Endothelial cell of umbilical vein (primary cell): ENCODE measurements at regions not wholly inside any gene's neighbourhood (a gene's known extent, or its start where the extent isn't known, plus 50 kb on each side); places are given as distances from the start of the nearest gene placed in this dataset.

Experiments
- BruUV-seq: library from RNA; stranded (reverse); fragments of 400-500 nt; replicated peaks from 2 replicates; lab custom pipeline; 2021; lab: Mats Ljungman, UMichigan
- CTCF ChIA-PET: fragments of 300-600, 350-600 bp; sonication (Branson Sonifier 250); formaldehyde crosslinking; loops from one replicate; lab custom pipeline; 2021; ENCODE audit warnings: antibody characterized with exemption, inconsistent platforms; lab: Charles Lee
- POLR2A ChIA-PET: fragments of 300-600, 350-600 bp; sonication (Branson Sonifier 250); formaldehyde crosslinking; loops from one replicate; lab custom pipeline; 2021; ENCODE audit warnings: antibody characterized with exemption, inconsistent platforms; lab: Charles Lee
- DNase-seq: peaks from one replicate; pipeline ENCODE4 v3.0.0-alpha.2; 2011; ENCODE audit warnings: low read depth, low spot score
- FAIRE-seq: peaks from 2 replicates; lab custom pipeline; 2011; peaks lifted over from hg19 to GRCh38; lab: Jason Lieb, UNC
- H2AFZ ChIP-seq: 2 replicates; pipeline ENCODE4 v1.6.0; 2012; ENCODE audit warnings: low read depth, low read length, control low read depth, inconsistent platforms
- H3K27ac ChIP-seq: 2 replicates; pipeline ENCODE4 v1.5.1; 2011; ENCODE audit warnings: low read depth, mild to moderate bottlenecking, control low read depth, low read length, moderate library complexity; ENCODE audit not compliant: insufficient read depth
- H3K27me3 ChIP-seq, 2 experiments: 2 replicates each; pipeline versions ENCODE4 v1.6.0 to v1.6.1; 2011; ENCODE audit warnings: low read length in 2 of 2, mixed read lengths in 1 of 2; ENCODE audit not compliant: control insufficient read depth in 2 of 2, insufficient read depth in 2 of 2
- H3K36me3 ChIP-seq, 2 experiments: 2 replicates in 1 of 2; 3 replicates in 1 of 2; pipeline ENCODE4 v1.5.1; 2011; ENCODE audit warnings: low read length in 2 of 2, mild to moderate bottlenecking in 1 of 2, moderate library complexity in 1 of 2; ENCODE audit not compliant: control insufficient read depth in 2 of 2, insufficient read depth in 2 of 2; ENCODE audit errors: extremely low read depth in 1 of 2
- H3K4me1 ChIP-seq: 3 replicates; pipeline ENCODE4 v1.5.1; 2011; ENCODE audit warnings: mild to moderate bottlenecking, low read length; ENCODE audit not compliant: control insufficient read depth, insufficient read depth; ENCODE audit errors: extremely low read depth
- H3K4me2 ChIP-seq: 2 replicates; pipeline ENCODE4 v1.6.1; 2011; ENCODE audit warnings: low read length, control low read depth, mixed read lengths; ENCODE audit not compliant: insufficient read depth
- H3K4me3 ChIP-seq, 3 experiments: fragments of 200-600 bp in 1 of 3; sonication (generic), shearing (Covaris generic) in 1 of 3; replicated peaks in 1 of 3; 2 replicates each; pipeline ENCODE4 v1.5.1; 2011 to 2016; ENCODE audit warnings: control low read depth in 3 of 3, low read length in 3 of 3, mild to moderate bottlenecking in 2 of 3, inconsistent platforms in 1 of 3, low read depth in 1 of 3, moderate library complexity in 1 of 3; ENCODE audit not compliant: insufficient read depth in 1 of 3
- H3K79me2 ChIP-seq: 2 replicates; pipeline ENCODE4 v1.6.0; 2012; ENCODE audit warnings: low read length, inconsistent platforms; ENCODE audit not compliant: control insufficient read depth, insufficient read depth
- H3K9ac ChIP-seq: replicated peaks from 2 replicates; pipeline ENCODE3; 2011; ENCODE audit warnings: low read length, control low read depth; ENCODE audit not compliant: insufficient read depth; ENCODE audit errors: extremely low read depth
- H3K9me1 ChIP-seq: replicated peaks from 3 replicates; pipeline ENCODE4 v1.6.0; 2011; ENCODE audit warnings: mild to moderate bottlenecking, low read length; ENCODE audit not compliant: control insufficient read depth, insufficient read depth; ENCODE audit errors: extremely low read depth
- H3K9me3 ChIP-seq: replicated peaks from 2 replicates; pipeline ENCODE4 v1.5.1; 2012; ENCODE audit warnings: low read length, inconsistent platforms; ENCODE audit not compliant: control insufficient read depth, insufficient read depth
- H4K20me1 ChIP-seq: replicated peaks from 2 replicates; pipeline ENCODE3; 2011; ENCODE audit warnings: mild to moderate bottlenecking, low read length; ENCODE audit not compliant: control insufficient read depth, insufficient read depth; ENCODE audit errors: extremely low read depth
- EZH2 ChIP-seq: IDR thresholded peaks from 2 replicates; pipeline ENCODE4 v1.6.1; 2012; ENCODE audit warnings: borderline replicate concordance, low read depth, mild to moderate bottlenecking, moderate library complexity, low read length, inconsistent platforms; ENCODE audit not compliant: severe bottlenecking
- FOS ChIP-seq: IDR thresholded peaks from 2 replicates; pipeline ENCODE4 v1.6.1; 2011; ENCODE audit warnings: mild to moderate bottlenecking, low read length, moderate library complexity, borderline replicate concordance; ENCODE audit not compliant: insufficient read depth
- JUN ChIP-seq: IDR thresholded peaks from 2 replicates; pipeline ENCODE4 v1.6.1; 2011; ENCODE audit warnings: borderline replicate concordance, low read depth; ENCODE audit not compliant: insufficient read length, insufficient read depth
- MYC ChIP-seq: IDR thresholded peaks from one replicate; pipeline ENCODE4 v1.6.1; 2011; ENCODE audit warnings: mild to moderate bottlenecking, low read depth, low read length
- POLR2A ChIP-seq: IDR thresholded peaks from 2 replicates; pipeline ENCODE4 v1.6.1; 2012; ENCODE audit warnings: low read depth, mild to moderate bottlenecking, control low read depth, low read length
- POLR2AphosphoS5 ChIP-seq: IDR thresholded peaks from 2 replicates; pipeline ENCODE4 v1.6.1; 2012; ENCODE audit warnings: low read depth, mild to moderate bottlenecking, control low read depth, low read length, moderate library complexity; ENCODE audit not compliant: insufficient read depth
- dilution Hi-C: fragments of 300-500 bp; cut with MboI; formaldehyde crosslinking; loops from one replicate; pipeline ENCODE4 v1.15.0; 2019; ENCODE audit warnings: low sequenced_read_pairs; ENCODE audit not compliant: extremely low pct_ligation_motif_present
- intact Hi-C: fragments of 100-400 bp; cut with micrococcal nuclease; formaldehyde crosslinking; loops from one replicate; pipeline ENCODE4 v1.10.0; 2022
- TF ChIP-seq, protein P1 (sequence below), 2 donors: IDR thresholded peaks; 1 replicate in 1 of 2; 2 replicates in 1 of 2; pipeline ENCODE4 v1.5.1; 2011; ENCODE audit warnings: low read length in 2 of 2, mild to moderate bottlenecking in 2 of 2, moderate library complexity in 2 of 2, control low read depth in 1 of 2, inconsistent platforms in 1 of 2, low read depth in 1 of 2; ENCODE audit not compliant: insufficient read depth in 1 of 2; ENCODE audit errors: extremely low read depth in 1 of 2
- TF ChIP-seq, protein P2 (sequence below): IDR thresholded peaks from 2 replicates; pipeline ENCODE4 v1.6.1; 2011; ENCODE audit not compliant: insufficient read depth, insufficient read length

DNA sequence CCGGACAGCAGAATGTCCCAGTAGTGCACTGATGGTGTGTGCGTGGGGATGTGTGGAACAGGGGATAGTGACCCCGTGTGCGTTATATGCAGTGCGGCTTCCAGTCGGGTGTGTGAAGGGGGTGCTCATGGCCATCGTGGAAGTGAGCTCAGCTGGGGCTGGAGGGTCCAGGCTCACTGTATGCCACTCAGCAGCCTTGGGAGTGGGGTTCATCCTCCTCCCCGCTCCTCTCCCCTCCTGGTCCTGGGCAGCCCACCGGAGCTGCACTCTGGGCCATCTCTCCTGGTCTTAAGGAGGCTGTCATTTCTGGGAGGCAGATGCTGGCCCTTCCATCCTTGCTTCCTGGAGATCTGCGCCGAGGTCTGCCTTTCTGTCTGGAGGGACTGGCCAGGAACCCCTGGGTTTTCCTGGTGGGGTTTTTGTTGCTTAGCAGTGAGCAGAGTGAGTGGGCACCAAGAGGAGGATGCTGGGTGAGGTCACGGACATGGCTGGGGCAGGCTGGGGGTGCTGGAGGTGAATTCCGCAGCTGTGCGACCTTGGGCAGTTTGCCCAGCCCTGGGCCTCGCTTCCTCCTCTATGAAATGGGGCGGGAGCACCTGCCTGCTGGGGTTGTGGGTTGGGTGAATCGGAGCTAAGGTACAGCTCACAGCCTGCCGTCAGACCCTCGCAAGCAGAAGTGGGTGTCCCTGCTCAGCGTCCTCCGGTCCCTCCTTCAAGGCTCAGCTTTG lies 164.1 kb downstream of the SEC14L1 start:
- BruUV-seq = no TSS peak
- Histone ChIP-seq H3K4me2 (no peak overlapping the region), H3K9me1 (no peaks in the 10 kb centered on the region), H3K9me3 (no peaks in the 10 kb centered on the region), H3K27me3 (no peaks in the 10 kb centered on the region), H3K79me2 (no peaks in the 10 kb centered on the region), H3K4me1 (peaks cover 3% of the 10 kb centered on the region), H4K20me1 (no peaks in the 10 kb centered on the region), H3K36me3 (no peaks in the 10 kb centered on the region), H3K4me3 (no peak overlapping the region), H3K9ac (no peak overlapping the region), H2AFZ (no peak overlapping the region), H3K27ac (no peak overlapping the region)
- DNase-seq (no peak), FAIRE-seq (no peak)
- dilution Hi-C loops (no loop called here), intact Hi-C loops (no loop called here)
- ChIA-PET POLR2A (no interaction called here), CTCF (no interaction called here)
- TF ChIP-seq EZH2 (no peak), JUN (no peak), POLR2A (no peak), MYC (no peak), POLR2AphosphoS5 (no peak), FOS (no peak)
- TF ChIP-seq, protein P1, sequence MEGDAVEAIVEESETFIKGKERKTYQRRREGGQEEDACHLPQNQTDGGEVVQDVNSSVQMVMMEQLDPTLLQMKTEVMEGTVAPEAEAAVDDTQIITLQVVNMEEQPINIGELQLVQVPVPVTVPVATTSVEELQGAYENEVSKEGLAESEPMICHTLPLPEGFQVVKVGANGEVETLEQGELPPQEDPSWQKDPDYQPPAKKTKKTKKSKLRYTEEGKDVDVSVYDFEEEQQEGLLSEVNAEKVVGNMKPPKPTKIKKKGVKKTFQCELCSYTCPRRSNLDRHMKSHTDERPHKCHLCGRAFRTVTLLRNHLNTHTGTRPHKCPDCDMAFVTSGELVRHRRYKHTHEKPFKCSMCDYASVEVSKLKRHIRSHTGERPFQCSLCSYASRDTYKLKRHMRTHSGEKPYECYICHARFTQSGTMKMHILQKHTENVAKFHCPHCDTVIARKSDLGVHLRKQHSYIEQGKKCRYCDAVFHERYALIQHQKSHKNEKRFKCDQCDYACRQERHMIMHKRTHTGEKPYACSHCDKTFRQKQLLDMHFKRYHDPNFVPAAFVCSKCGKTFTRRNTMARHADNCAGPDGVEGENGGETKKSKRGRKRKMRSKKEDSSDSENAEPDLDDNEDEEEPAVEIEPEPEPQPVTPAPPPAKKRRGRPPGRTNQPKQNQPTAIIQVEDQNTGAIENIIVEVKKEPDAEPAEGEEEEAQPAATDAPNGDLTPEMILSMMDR (IDR thresholded peaks at IDR 0.05; ENCODE audit: extremely low read depth in 1 of 2, insufficient read depth in 1 of 2, low read depth in 1 of 2, low read length in 2 of 2) = no peak
- TF ChIP-seq, protein P2, sequence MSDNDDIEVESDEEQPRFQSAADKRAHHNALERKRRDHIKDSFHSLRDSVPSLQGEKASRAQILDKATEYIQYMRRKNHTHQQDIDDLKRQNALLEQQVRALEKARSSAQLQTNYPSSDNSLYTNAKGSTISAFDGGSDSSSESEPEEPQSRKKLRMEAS = no peak
